Osteoblast (primary cell): ENCODE measurements at regions not wholly inside any gene's neighbourhood (a gene's known extent, or its start where the extent isn't known, plus 50 kb on each side); places are given as distances from the start of the nearest gene placed in this dataset.

Experiments used
- DNase-seq: peaks from one replicate; pipeline ENCODE4 v3.0.0; 2011; ENCODE audit warnings: low spot score, mixed read lengths; ENCODE audit not compliant: insufficient read length; ENCODE audit errors: missing footprints
- H2AFZ ChIP-seq: 2 replicates; pipeline ENCODE4 v1.6.0; 2011; ENCODE audit warnings: mild to moderate bottlenecking, low read length
- H3K27ac ChIP-seq: 2 replicates; pipeline ENCODE4 v1.5.1; 2011; ENCODE audit warnings: mild to moderate bottlenecking, low read depth, low read length, moderate library complexity
- H3K27me3 ChIP-seq: 2 replicates; pipeline ENCODE4 v1.6.0; 2012; ENCODE audit warnings: mild to moderate bottlenecking, control low read depth, inconsistent platforms, low read length, moderate library complexity; ENCODE audit not compliant: insufficient read depth
- H3K36me3 ChIP-seq: 2 replicates; pipeline ENCODE4 v1.5.1; 2011; ENCODE audit warnings: mild to moderate bottlenecking, low read length, control low read depth, moderate library complexity; ENCODE audit not compliant: insufficient read depth
- H3K4me1 ChIP-seq: 2 replicates; pipeline ENCODE4 v1.5.1; 2011; ENCODE audit warnings: mild to moderate bottlenecking, low read length, control low read depth, moderate library complexity; ENCODE audit not compliant: insufficient read depth
- H3K4me2 ChIP-seq: 2 replicates; pipeline ENCODE4 v1.6.0; 2011; ENCODE audit warnings: mild to moderate bottlenecking, low read length; ENCODE audit not compliant: insufficient read depth
- H3K4me3 ChIP-seq: fragments of 200-600 bp; sonication (generic); 3 replicates; pipeline ENCODE4 v1.5.1; 2012; ENCODE audit warnings: mild to moderate bottlenecking, low read length, inconsistent platforms; ENCODE audit not compliant: insufficient read depth
- H3K79me2 ChIP-seq: 2 replicates; pipeline ENCODE4 v1.6.0; 2012; ENCODE audit warnings: mild to moderate bottlenecking, low read length, control low read depth, inconsistent platforms; ENCODE audit not compliant: insufficient read depth
- H3K9me3 ChIP-seq: 2 replicates; pipeline ENCODE4 v1.5.1; 2011; ENCODE audit warnings: low read depth, low read length, control low read depth
- H4K20me1 ChIP-seq: 2 replicates; pipeline ENCODE4 v1.6.0; 2012; ENCODE audit warnings: mild to moderate bottlenecking, low read length, control low read depth; ENCODE audit not compliant: insufficient read depth
- CTCF ChIP-seq: IDR thresholded peaks from 2 replicates; pipeline ENCODE4 v1.5.1; 2011; ENCODE audit warnings: mild to moderate bottlenecking, low read depth, low read length, moderate library complexity; ENCODE audit errors: extremely low read depth

- no peaks in the 10 kb centered on the region for H4K20me1 ChIP-seq
- no peak overlapping the region for H3K4me2 ChIP-seq
These were observed 205.0 kb upstream of the GRIK3 start for GRCh38 chr1:37239225-37239740.

DNA sequence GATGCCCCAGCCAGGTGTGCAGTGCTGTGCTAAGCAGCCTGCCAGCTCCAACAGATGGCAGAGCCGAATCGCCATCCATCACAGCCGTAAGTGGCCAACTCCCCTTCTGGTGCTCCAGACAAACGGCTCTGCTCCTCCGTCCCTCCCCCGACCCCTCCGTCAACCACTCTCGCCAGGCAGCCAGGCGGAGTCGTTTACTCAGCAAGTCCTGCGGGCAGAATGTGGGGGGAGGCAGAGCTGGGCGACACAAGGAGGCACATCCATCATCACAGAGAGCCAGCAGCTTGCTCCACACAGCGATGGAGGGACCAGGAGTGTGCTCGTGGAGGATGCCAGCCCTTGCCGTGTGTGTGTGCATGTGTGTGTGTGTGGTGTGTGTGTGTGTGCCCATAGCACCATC is 206.6 kb upstream of the GRIK3 start:
- H2AFZ ChIP-seq: no peak overlapping the region
- no peak for DNase-seq
- TF ChIP-seq CTCF: no peak

More at GRCh38 chr1:37239225-37239740, 205.0 kb upstream of the GRIK3 start:
- Histone ChIP-seq H3K27ac (no peak overlapping the region), H3K4me3 (no peak overlapping the region), H2AFZ (no peak overlapping the region), H3K9me3 (no peaks in the 10 kb centered on the region), H3K36me3 (no peaks in the 10 kb centered on the region), H3K79me2 (no peaks in the 10 kb centered on the region), H3K4me1 (no peaks in the 10 kb centered on the region), H3K27me3 (no peaks in the 10 kb centered on the region)
- TF ChIP-seq CTCF: no peak
- no peak for DNase-seq

DNA sequence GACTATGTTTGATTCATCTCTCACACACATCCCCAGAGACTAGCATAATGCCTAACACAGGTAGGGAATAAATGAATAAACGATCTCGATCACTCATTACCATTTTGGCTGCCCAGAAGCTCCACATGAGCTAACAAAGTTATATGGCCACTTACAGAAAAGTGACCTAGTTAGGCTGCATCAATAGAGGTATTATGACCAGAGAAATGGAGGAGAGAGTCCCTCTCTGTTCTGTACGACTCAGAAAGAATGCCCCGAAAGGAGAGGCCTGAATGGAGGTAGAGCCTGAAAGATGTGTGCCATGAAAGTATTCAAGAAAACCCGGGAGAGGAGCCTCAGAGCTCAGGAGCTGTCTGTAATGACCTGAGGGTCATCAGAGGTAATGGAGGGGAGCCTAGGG is 208.2 kb upstream of the GRIK3 start:
- Histone ChIP-seq H3K4me3 (no peak overlapping the region), H3K4me2 (no peak overlapping the region), H3K27ac (no peak overlapping the region), H3K79me2 (no peaks in the 10 kb centered on the region), H3K4me1 (no peaks in the 10 kb centered on the region), H4K20me1 (no peaks in the 10 kb centered on the region), H2AFZ (no peak overlapping the region), H3K27me3 (no peaks in the 10 kb centered on the region), H3K9me3 (no peaks in the 10 kb centered on the region), H3K36me3 (no peaks in the 10 kb centered on the region)
- peak; percentile 30 for DNase-seq
- TF ChIP-seq CTCF: no peak

More for the DNA sequence above, 206.6 kb upstream of the GRIK3 start:
- H3K4me3 ChIP-seq: no peak overlapping the region
- no peaks in the 10 kb centered on the region for H3K4me1 ChIP-seq
- H3K27me3 ChIP-seq: no peaks in the 10 kb centered on the region
- H3K27ac ChIP-seq: no peak overlapping the region
- H3K36me3 ChIP-seq: no peaks in the 10 kb centered on the region
- no peaks in the 10 kb centered on the region for H3K79me2 ChIP-seq
- H3K9me3 ChIP-seq: no peaks in the 10 kb centered on the region
- no peak overlapping the region for H3K4me2 ChIP-seq
- H4K20me1 ChIP-seq: no peaks in the 10 kb centered on the region

GRCh38 chr1:37243368-37244082 is 209.2 kb upstream of the GRIK3 start:
- Histone ChIP-seq H3K36me3 (no peaks in the 10 kb centered on the region), H3K4me3 (no peak overlapping the region), H3K4me1 (no peaks in the 10 kb centered on the region), H2AFZ (no peak overlapping the region), H3K27ac (no peak overlapping the region), H3K4me2 (no peak overlapping the region), H3K27me3 (no peaks in the 10 kb centered on the region), H3K9me3 (no peaks in the 10 kb centered on the region), H3K79me2 (no peaks in the 10 kb centered on the region), H4K20me1 (no peaks in the 10 kb centered on the region)
- TF ChIP-seq CTCF: no peak
- no peak for DNase-seq
